Esophagus squamous epithelium (tissue), 5 donors: ENCODE measurements at regions not wholly inside any gene's neighbourhood (a gene's known extent, or its start where the extent isn't known, plus 50 kb on each side); places are given as distances from the start of the nearest gene placed in this dataset.

Experiments used
- DNase-seq: peaks from one replicate; lab custom pipeline; 2025; lab: John Stamatoyannopoulos, UW
- H3K27ac ChIP-seq, 4 donors: fragments of 200-600 bp; sonication (generic); one replicate each; pipeline ENCODE4 v1.5.1; 2016 to 2019; ENCODE audit warnings: mild to moderate bottlenecking in 1 of 4
- H3K27me3 ChIP-seq, 4 donors: fragments of 200-600 bp; sonication (generic); 1 replicate in 3 of 4; 2 replicates in 1 of 4; pipeline versions ENCODE4 v1.5.1 to v1.6.0; 2017 to 2021; ENCODE audit warnings: antibody characterized with exemption in 1 of 4
- H3K36me3 ChIP-seq, 3 donors: fragments of 200-600 bp; sonication (generic); one replicate each; pipeline ENCODE4 v1.5.1; 2016 to 2019
- H3K4me1 ChIP-seq, 3 donors: fragments of 200-600 bp; sonication (generic); one replicate each; pipeline ENCODE4 v1.5.1; 2017 to 2019
- H3K4me3 ChIP-seq, 4 donors: fragments of 200-600 bp; sonication (generic); 1 replicate in 3 of 4; 2 replicates in 1 of 4; pipeline ENCODE4 v1.5.1; 2016 to 2019; ENCODE audit warnings: mild to moderate bottlenecking in 2 of 4, moderate library complexity in 1 of 4
- H3K9me3 ChIP-seq, 3 donors: fragments of 200-600 bp; sonication (generic); one replicate each; pipeline ENCODE4 v1.5.1; 2016 to 2019
- CTCF ChIP-seq, 6 experiments: fragments of 450-650 bp in 4 of 6; fragments of 200-600 bp in 2 of 6; sonication (generic) in 2 of 6; IDR thresholded peaks; one replicate each; pipeline ENCODE4 v1.5.1; 2016 to 2019; ENCODE audit warnings: antibody characterized with exemption in 6 of 6, mild to moderate bottlenecking in 4 of 6, moderate library complexity in 4 of 6
- POLR2A ChIP-seq, 4 donors: fragments of 450-650 bp; IDR thresholded peaks; one replicate each; pipeline ENCODE4 v1.6.1; 2017; ENCODE audit warnings: antibody characterized with exemption in 4 of 4, mild to moderate bottlenecking in 4 of 4, moderate library complexity in 3 of 4
- WGBS, 2 donors: methylation state at CpG; one replicate each; pipeline ENCODE4 v1.1.5; 2018; 5-methylcytosine and 5-hydroxymethylcytosine counted together
- intact Hi-C: fragments of 100-400 bp; cut with DNase I; formaldehyde crosslinking; loops from one replicate; pipeline ENCODE4 v1.15.0; 2022
- donor health status: DM: yes; HTN: yes; CAD: no.

- WGBS, 2 donors = 52 to 56% methylated on average over 1 of the region's 1 CpG
- H3K9me3 ChIP-seq = no peaks in the 10 kb centered on the region
- H3K27ac ChIP-seq = no peak overlapping the region
- no peaks in the 10 kb centered on the region for H3K4me1 ChIP-seq
- no peak for DNase-seq
- no peaks in the 10 kb centered on the region for H3K36me3 ChIP-seq
- no peaks in the 10 kb centered on the region for H3K27me3 ChIP-seq
- no peak overlapping the region for H3K4me3 ChIP-seq
- TF ChIP-seq CTCF (IDR thresholded peaks at IDR 0.05) = no peak
- TF ChIP-seq POLR2A (IDR thresholded peaks at IDR 0.05) = no peak
- intact Hi-C loops = no loop called here
Observed at GRCh38 chr5:23385036-23385435, 122.4 kb upstream of the PRDM9 start.

GRCh38 chr5:23372177-23372576, 135.2 kb upstream of the PRDM9 start:
- H3K4me1 ChIP-seq = no peaks in the 10 kb centered on the region
- no peak overlapping the region for H3K4me3 ChIP-seq
- no peaks in the 10 kb centered on the region for H3K36me3 ChIP-seq
- no peaks in the 10 kb centered on the region for H3K27me3 ChIP-seq
- H3K9me3 ChIP-seq = no peaks in the 10 kb centered on the region
- TF ChIP-seq POLR2A (IDR thresholded peaks at IDR 0.05) = no peak
- TF ChIP-seq CTCF (IDR thresholded peaks at IDR 0.05) = no peak
- no peak for DNase-seq
- intact Hi-C loops = no loop called here
- H3K27ac ChIP-seq = no peak overlapping the region

- no peaks in the 10 kb centered on the region for H3K27me3 ChIP-seq
- no peaks in the 10 kb centered on the region for H3K36me3 ChIP-seq
- DNase-seq = no peak
- TF ChIP-seq CTCF (IDR thresholded peaks at IDR 0.05) (no peak), POLR2A (IDR thresholded peaks at IDR 0.05) (no peak)
- intact Hi-C loops = no loop called here
- no peaks in the 10 kb centered on the region for H3K9me3 ChIP-seq
- H3K27ac ChIP-seq = no peak overlapping the region
- H3K4me3 ChIP-seq = no peak overlapping the region
- WGBS, 2 donors = 25 to 57% methylated on average over 3 of the region's 3 CpGs
- no peaks in the 10 kb centered on the region for H3K4me1 ChIP-seq
Observed at GRCh38 chr5:23368393-23368792, 139.0 kb upstream of the PRDM9 start.

GRCh38 chr5:23367874-23368273, 139.5 kb upstream of the PRDM9 start:
- Histone ChIP-seq H3K36me3 (no peaks in the 10 kb centered on the region), H3K4me3 (no peak overlapping the region), H3K27me3 (no peaks in the 10 kb centered on the region), H3K4me1 (no peaks in the 10 kb centered on the region), H3K27ac (no peak overlapping the region), H3K9me3 (no peaks in the 10 kb centered on the region)
- DNase-seq = no peak
- 16 to 22% methylated on average over 1 of the region's 1 CpG for WGBS, 2 donors
- intact Hi-C loops = no loop called here
- no peak for TF ChIP-seq POLR2A (IDR thresholded peaks at IDR 0.05)
- no peak for TF ChIP-seq CTCF (IDR thresholded peaks at IDR 0.05)

GRCh38 chr5:23353286-23353685, 154.1 kb upstream of the PRDM9 start:
- Histone ChIP-seq H3K27ac (no peak overlapping the region), H3K27me3 (no peaks in the 10 kb centered on the region), H3K9me3 (peaks cover 0 to 4% (median 0%) of the 10 kb centered on the region in 3 donors), H3K4me3 (no peak overlapping the region), H3K4me1 (no peaks in the 10 kb centered on the region), H3K36me3 (no peaks in the 10 kb centered on the region)
- no peak for DNase-seq
- intact Hi-C loops = no loop called here
- TF ChIP-seq CTCF (IDR thresholded peaks at IDR 0.05) (no peak), POLR2A (IDR thresholded peaks at IDR 0.05) (no peak)
- WGBS, 2 donors = 80 to 89% methylated on average over 3 of the region's 3 CpGs
